ENCODE measurements at regions not wholly inside any gene's neighbourhood (a gene's known extent, or its start where the extent isn't known, plus 50 kb on each side); places are given as distances from the start of the nearest gene placed in this dataset.

GRCh38 chr5:14090755-14091154 lies 52.4 kb upstream of the TRIO start:
- 96% methylated on average over 5 of the region's 5 CpGs for WGBS (ENCODE audit: insufficient coverage)
- Histone ChIP-seq H3K9me3 (ENCODE audit: control insufficient read depth, insufficient read depth, low read length) (no peaks in the 10 kb centered on the region), H3K27me3 (ENCODE audit: control insufficient read depth, insufficient read depth, low read length) (no peaks in the 10 kb centered on the region), H3K4me3 (ENCODE audit: low read depth, low read length) (no peak overlapping the region), H3K27ac (ENCODE audit: low read depth, low read length) (no peak overlapping the region), H3K36me3 (ENCODE audit: control insufficient read depth, insufficient read depth, low read length) (no peaks in the 10 kb centered on the region), H3K4me1 (ENCODE audit: control insufficient read depth, insufficient read depth, low read length) (no peaks in the 10 kb centered on the region)
- DNase-seq (ENCODE audit: low read depth in 4 of 6, low spot score in 6 of 6), result no peak

GRCh38 chr5:14090290-14090689 lies 52.9 kb upstream of the TRIO start:
- Histone ChIP-seq H3K36me3 (ENCODE audit: control insufficient read depth, insufficient read depth, low read length) (no peaks in the 10 kb centered on the region), H3K4me3 (ENCODE audit: low read depth, low read length) (no peak overlapping the region), H3K27me3 (ENCODE audit: control insufficient read depth, insufficient read depth, low read length) (no peaks in the 10 kb centered on the region), H3K9me3 (ENCODE audit: control insufficient read depth, insufficient read depth, low read length) (no peaks in the 10 kb centered on the region), H3K4me1 (ENCODE audit: control insufficient read depth, insufficient read depth, low read length) (no peaks in the 10 kb centered on the region), H3K27ac (ENCODE audit: low read depth, low read length) (no peak overlapping the region)
- no CpG with 5 or more reads among the region's 2 CpGs for WGBS (ENCODE audit: insufficient coverage)
- DNase-seq (ENCODE audit: low read depth in 4 of 6, low spot score in 6 of 6), result no peak

GRCh38 chr5:14089198-14089597 lies 53.9 kb upstream of the TRIO start:
- H3K4me3 ChIP-seq (ENCODE audit: low read depth, low read length), result no peak overlapping the region
- 100% methylated on average over 1 of the region's 2 CpGs for WGBS (ENCODE audit: insufficient coverage)
- DNase-seq (ENCODE audit: low read depth in 4 of 6, low spot score in 6 of 6), result no peak

GRCh38 chr5:14086261-14086660 lies 56.9 kb upstream of the TRIO start:
- H3K4me3 ChIP-seq (ENCODE audit: low read depth, low read length), result no peak overlapping the region
- no peak for DNase-seq (ENCODE audit: low read depth in 4 of 6, low spot score in 6 of 6)
- no CpG with 5 or more reads among the region's 2 CpGs for WGBS (ENCODE audit: insufficient coverage)

More at GRCh38 chr5:14089198-14089597, 53.9 kb upstream of the TRIO start:
- no peaks in the 10 kb centered on the region for H3K4me1 ChIP-seq (ENCODE audit: control insufficient read depth, insufficient read depth, low read length)
- H3K27ac ChIP-seq (ENCODE audit: low read depth, low read length), result no peak overlapping the region
- no peaks in the 10 kb centered on the region for H3K27me3 ChIP-seq (ENCODE audit: control insufficient read depth, insufficient read depth, low read length)
- H3K36me3 ChIP-seq (ENCODE audit: control insufficient read depth, insufficient read depth, low read length), result no peaks in the 10 kb centered on the region
- H3K9me3 ChIP-seq (ENCODE audit: control insufficient read depth, insufficient read depth, low read length), result no peaks in the 10 kb centered on the region

GRCh38 chr5:14082973-14083372 lies 60.2 kb upstream of the TRIO start:
- Histone ChIP-seq H3K4me1 (ENCODE audit: control insufficient read depth, insufficient read depth, low read length) (no peaks in the 10 kb centered on the region), H3K36me3 (ENCODE audit: control insufficient read depth, insufficient read depth, low read length) (no peaks in the 10 kb centered on the region), H3K9me3 (ENCODE audit: control insufficient read depth, insufficient read depth, low read length) (no peaks in the 10 kb centered on the region), H3K27me3 (ENCODE audit: control insufficient read depth, insufficient read depth, low read length) (no peaks in the 10 kb centered on the region), H3K27ac (ENCODE audit: low read depth, low read length) (no peak overlapping the region), H3K4me3 (ENCODE audit: low read depth, low read length) (no peak overlapping the region)
- WGBS (ENCODE audit: insufficient coverage), result 86% methylated on average over 1 of the region's 2 CpGs
- no peak for DNase-seq (ENCODE audit: low read depth in 4 of 6, low spot score in 6 of 6)

More at GRCh38 chr5:14086261-14086660, 56.9 kb upstream of the TRIO start:
- H3K9me3 ChIP-seq (ENCODE audit: control insufficient read depth, insufficient read depth, low read length), result no peaks in the 10 kb centered on the region
- H3K4me1 ChIP-seq (ENCODE audit: control insufficient read depth, insufficient read depth, low read length), result no peaks in the 10 kb centered on the region
- H3K27me3 ChIP-seq (ENCODE audit: control insufficient read depth, insufficient read depth, low read length), result no peaks in the 10 kb centered on the region
- no peak overlapping the region for H3K27ac ChIP-seq (ENCODE audit: low read depth, low read length)
- H3K36me3 ChIP-seq (ENCODE audit: control insufficient read depth, insufficient read depth, low read length), result no peaks in the 10 kb centered on the region

GRCh38 chr5:14082523-14082922 lies 60.6 kb upstream of the TRIO start:
- H3K27me3 ChIP-seq (ENCODE audit: control insufficient read depth, insufficient read depth, low read length), result no peaks in the 10 kb centered on the region
- H3K9me3 ChIP-seq (ENCODE audit: control insufficient read depth, insufficient read depth, low read length), result no peaks in the 10 kb centered on the region
- H3K27ac ChIP-seq (ENCODE audit: low read depth, low read length), result no peak overlapping the region
- H3K36me3 ChIP-seq (ENCODE audit: control insufficient read depth, insufficient read depth, low read length), result no peaks in the 10 kb centered on the region
- H3K4me3 ChIP-seq (ENCODE audit: low read depth, low read length), result no peak overlapping the region
- no peak for DNase-seq (ENCODE audit: low read depth in 4 of 6, low spot score in 6 of 6)
- H3K4me1 ChIP-seq (ENCODE audit: control insufficient read depth, insufficient read depth, low read length), result no peaks in the 10 kb centered on the region
- WGBS (ENCODE audit: insufficient coverage), result 70% methylated on average over 4 of the region's 4 CpGs

- no peak for DNase-seq (ENCODE audit: low read depth in 4 of 6, low spot score in 6 of 6)
- Histone ChIP-seq H3K4me1 (ENCODE audit: control insufficient read depth, insufficient read depth, low read length) (no peaks in the 10 kb centered on the region), H3K27me3 (ENCODE audit: control insufficient read depth, insufficient read depth, low read length) (no peaks in the 10 kb centered on the region), H3K4me3 (ENCODE audit: low read depth, low read length) (no peak overlapping the region), H3K27ac (ENCODE audit: low read depth, low read length) (no peak overlapping the region), H3K36me3 (ENCODE audit: control insufficient read depth, insufficient read depth, low read length) (no peaks in the 10 kb centered on the region), H3K9me3 (ENCODE audit: control insufficient read depth, insufficient read depth, low read length) (no peaks in the 10 kb centered on the region)
- WGBS (ENCODE audit: insufficient coverage), result no CpG with 5 or more reads among the region's 1 CpG
Observed at GRCh38 chr5:14081791-14082190, 61.4 kb upstream of the TRIO start.

- Histone ChIP-seq H3K9me3 (ENCODE audit: control insufficient read depth, insufficient read depth, low read length) (no peaks in the 10 kb centered on the region), H3K27me3 (ENCODE audit: control insufficient read depth, insufficient read depth, low read length) (no peaks in the 10 kb centered on the region), H3K4me1 (ENCODE audit: control insufficient read depth, insufficient read depth, low read length) (no peaks in the 10 kb centered on the region), H3K27ac (ENCODE audit: low read depth, low read length) (no peak overlapping the region), H3K36me3 (ENCODE audit: control insufficient read depth, insufficient read depth, low read length) (no peaks in the 10 kb centered on the region), H3K4me3 (ENCODE audit: low read depth, low read length) (no peak overlapping the region)
- DNase-seq (ENCODE audit: low read depth in 4 of 6, low spot score in 6 of 6), result no peak
- no CpG with 5 or more reads among the region's 3 CpGs for WGBS (ENCODE audit: insufficient coverage)
Observed at GRCh38 chr5:14078716-14079115, 64.4 kb upstream of the TRIO start.

GRCh38 chr5:14077501-14077900 lies 65.6 kb upstream of the TRIO start:
- Histone ChIP-seq H3K27me3 (ENCODE audit: control insufficient read depth, insufficient read depth, low read length) (no peaks in the 10 kb centered on the region), H3K27ac (ENCODE audit: low read depth, low read length) (no peak overlapping the region), H3K36me3 (ENCODE audit: control insufficient read depth, insufficient read depth, low read length) (no peaks in the 10 kb centered on the region), H3K4me1 (ENCODE audit: control insufficient read depth, insufficient read depth, low read length) (no peaks in the 10 kb centered on the region), H3K9me3 (ENCODE audit: control insufficient read depth, insufficient read depth, low read length) (no peaks in the 10 kb centered on the region), H3K4me3 (ENCODE audit: low read depth, low read length) (no peak overlapping the region)
- 69% methylated on average over 7 of the region's 8 CpGs for WGBS (ENCODE audit: insufficient coverage)
- no peak for DNase-seq (ENCODE audit: low read depth in 4 of 6, low spot score in 6 of 6)

GRCh38 chr5:14076561-14076960 lies 66.6 kb upstream of the TRIO start:
- DNase-seq (ENCODE audit: low read depth in 4 of 6, low spot score in 6 of 6), result no peak
- Histone ChIP-seq H3K4me3 (ENCODE audit: low read depth, low read length) (no peak overlapping the region), H3K4me1 (ENCODE audit: control insufficient read depth, insufficient read depth, low read length) (no peaks in the 10 kb centered on the region), H3K9me3 (ENCODE audit: control insufficient read depth, insufficient read depth, low read length) (no peaks in the 10 kb centered on the region), H3K36me3 (ENCODE audit: control insufficient read depth, insufficient read depth, low read length) (no peaks in the 10 kb centered on the region), H3K27me3 (ENCODE audit: control insufficient read depth, insufficient read depth, low read length) (no peaks in the 10 kb centered on the region), H3K27ac (ENCODE audit: low read depth, low read length) (no peak overlapping the region)
- WGBS (ENCODE audit: insufficient coverage), result 75% methylated on average over 7 of the region's 7 CpGs

Data from spinal cord (tissue), 9 donors.